Adrenal gland (tissue), 9 donors: ENCODE measurements at regions not wholly inside any gene's neighbourhood (a gene's known extent, or its start where the extent isn't known, plus 50 kb on each side); places are given as distances from the start of the nearest gene placed in this dataset.

Source experiments
- DNase-seq, 7 donors: peaks; one replicate each; pipeline ENCODE4 v3.0.0-alpha.2; 2019 to 2020
- H3K27ac ChIP-seq, 5 donors: fragments of 200-600 bp; sonication (generic) in 4 of 5; 1 replicate in 3 of 5; 2 replicates in 2 of 5; pipeline versions ENCODE4 v1.5.1 to v1.8.0; 2016 to 2020; ENCODE audit warnings: mild to moderate bottlenecking in 1 of 5
- H3K27me3 ChIP-seq: fragments of 200-600 bp; 2 replicates; pipeline ENCODE4 v1.8.0; 2021
- H3K36me3 ChIP-seq, 2 donors: fragments of 200-600 bp; replicated peaks in 1 of 2; 1 replicate in 1 of 2; 2 replicates in 1 of 2; pipeline versions ENCODE4 v1.5.1 to v1.8.0; 2018 to 2022
- H3K4me1 ChIP-seq, 2 donors: fragments of 200-600 bp; replicated peaks in 1 of 2; 1 replicate in 1 of 2; 2 replicates in 1 of 2; pipeline versions ENCODE4 v1.5.1 to v1.8.0; 2018 to 2021
- H3K4me3 ChIP-seq, 4 donors: fragments of 200-600 bp; sonication (generic) in 3 of 4; one replicate each; pipeline ENCODE4 v1.5.1; 2016 to 2018
- H3K9me3 ChIP-seq, 3 donors: fragments of 200-600 bp; sonication (generic) in 1 of 3; replicated peaks in 1 of 3; 1 replicate in 2 of 3; 2 replicates in 1 of 3; pipeline versions ENCODE4 v1.5.1 to v1.8.0; 2016 to 2021
- CTCF ChIP-seq, 6 experiments: fragments of 450-650 bp in 4 of 6; fragments of 200-600 bp in 2 of 6; sonication (generic) in 1 of 6; IDR thresholded peaks; 1 replicate in 5 of 6; 2 replicates in 1 of 6; pipeline versions ENCODE4 v1.5.1 to v1.8.0; 2016 to 2021; ENCODE audit warnings: antibody characterized with exemption in 6 of 6, mild to moderate bottlenecking in 2 of 6, moderate library complexity in 1 of 6
- POLR2A ChIP-seq, 2 donors: fragments of 450-650 bp; IDR thresholded peaks; one replicate each; pipeline ENCODE4 v1.6.1; 2017; ENCODE audit warnings: antibody characterized with exemption in 2 of 2, mild to moderate bottlenecking in 2 of 2, moderate library complexity in 1 of 2
- WGBS, 4 donors: extraction: QIAGEN DNeasy Blood & Tissue Kit in 2 of 4; methylation state at CpG; one replicate each; pipeline versions ENCODE4 v1.1.5 to v1.1.7; 2013 to 2017; 5-methylcytosine and 5-hydroxymethylcytosine counted together
- intact Hi-C, 2 donors: fragments of 100-400 bp; cut with DNase I; formaldehyde crosslinking; loops; one replicate each; pipeline versions ENCODE4 v1.14.1 to v1.15.0; 2022 to 2023
- donor health status: healthy with polysubstance abuse.
- donor health status: Bipolar disorder and iron deficiency.
- donor health status: DM: yes; HTN: yes; CAD: no.
- donor health status: DM: no; HTN: no; CAD: no.
- donor health status: DM: no; HTN: no; CAD: no.

GRCh38 chr11:104763930-104764709 lies 134.1 kb downstream of the CASP12 start:
- intact Hi-C loops: no loop called here
- Histone ChIP-seq H3K27me3 (no peaks in the 10 kb centered on the region), H3K27ac (no peak overlapping the region), H3K36me3 (no peaks in the 10 kb centered on the region), H3K9me3 (no peaks in the 10 kb centered on the region), H3K4me1 (no peaks in the 10 kb centered on the region), H3K4me3 (no peak overlapping the region)
- WGBS, 4 donors: 73 to 83% (median 78%) methylated on average over 5 of the region's 5 CpGs
- TF ChIP-seq POLR2A (IDR thresholded peaks at IDR 0.05): no peak
- TF ChIP-seq CTCF (IDR thresholded peaks at IDR 0.05): no peak
- no peak for DNase-seq

GRCh38 chr11:104761511-104761910 lies 136.7 kb downstream of the CASP12 start:
- intact Hi-C loops: no loop called here
- Histone ChIP-seq H3K27ac (no peak overlapping the region), H3K36me3 (no peaks in the 10 kb centered on the region), H3K9me3 (no peaks in the 10 kb centered on the region), H3K27me3 (no peaks in the 10 kb centered on the region), H3K4me3 (no peak overlapping the region), H3K4me1 (no peaks in the 10 kb centered on the region)
- DNase-seq: no peak
- TF ChIP-seq POLR2A (IDR thresholded peaks at IDR 0.05): no peak
- TF ChIP-seq CTCF (IDR thresholded peaks at IDR 0.05): no peak
- 81 to 88% (median 84%) methylated on average over 2 of the region's 2 CpGs for WGBS, 4 donors

GRCh38 chr11:104759464-104759863 lies 138.8 kb downstream of the CASP12 start:
- Histone ChIP-seq H3K4me1 (no peaks in the 10 kb centered on the region), H3K27ac (no peak overlapping the region), H3K4me3 (no peak overlapping the region), H3K9me3 (no peaks in the 10 kb centered on the region), H3K36me3 (no peaks in the 10 kb centered on the region), H3K27me3 (no peaks in the 10 kb centered on the region)
- intact Hi-C loops: no loop called here
- WGBS, 4 donors: 75 to 95% (median 90%) methylated on average over 1 of the region's 1 CpG
- no peak for TF ChIP-seq POLR2A (IDR thresholded peaks at IDR 0.05)
- no peak for TF ChIP-seq CTCF (IDR thresholded peaks at IDR 0.05)
- no peak for DNase-seq

- WGBS, 4 donors: 72 to 92% (median 86%) methylated on average over 3 of the region's 3 CpGs
- Histone ChIP-seq H3K27me3 (no peaks in the 10 kb centered on the region), H3K4me1 (no peaks in the 10 kb centered on the region), H3K36me3 (no peaks in the 10 kb centered on the region), H3K4me3 (no peak overlapping the region), H3K27ac (no peak overlapping the region), H3K9me3 (no peaks in the 10 kb centered on the region)
- intact Hi-C loops: no loop called here
- no peak for TF ChIP-seq CTCF (IDR thresholded peaks at IDR 0.05)
- no peak for TF ChIP-seq POLR2A (IDR thresholded peaks at IDR 0.05)
- no peak for DNase-seq
These were observed 159.3 kb downstream of the CASP12 start for GRCh38 chr11:104738918-104739317.
